ENCODE measurements at regions not wholly inside any gene's neighbourhood (a gene's known extent, or its start where the extent isn't known, plus 50 kb on each side); places are given as distances from the start of the nearest gene placed in this dataset.

DNA sequence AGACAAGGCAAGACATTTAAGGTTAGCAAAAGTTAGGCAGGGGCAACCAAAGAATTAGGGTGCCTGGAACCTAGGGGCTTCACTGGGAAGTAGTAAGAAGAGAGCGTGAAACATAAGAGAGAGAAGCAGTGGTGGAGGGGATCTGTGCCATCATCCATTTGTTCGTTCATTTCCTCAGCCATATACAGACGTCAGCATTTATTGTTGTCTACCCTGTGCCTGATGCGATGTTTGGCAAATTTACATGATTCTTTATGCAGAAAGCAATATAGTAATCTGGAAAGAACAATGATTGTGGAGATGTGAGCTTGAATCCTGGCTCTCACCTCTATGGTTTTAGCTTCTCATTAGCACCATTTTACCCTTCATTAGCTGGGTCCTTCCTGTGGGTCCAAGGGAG, 477.5 kb upstream of the MPDZ start:
- no peak overlapping the region for H3K4me3 ChIP-seq (replicated peaks; ENCODE audit: low read depth, low read length)
- DNase-seq (ENCODE audit: extremely low read depth, insufficient read length) = no peak
- H3K36me3 ChIP-seq (ENCODE audit: control insufficient read depth, insufficient read depth, low read length) = no peaks in the 10 kb centered on the region
- no peaks in the 10 kb centered on the region for H3K27me3 ChIP-seq (replicated peaks; ENCODE audit: control insufficient read depth, insufficient read depth, low read length)
- TF ChIP-seq, protein P1, sequence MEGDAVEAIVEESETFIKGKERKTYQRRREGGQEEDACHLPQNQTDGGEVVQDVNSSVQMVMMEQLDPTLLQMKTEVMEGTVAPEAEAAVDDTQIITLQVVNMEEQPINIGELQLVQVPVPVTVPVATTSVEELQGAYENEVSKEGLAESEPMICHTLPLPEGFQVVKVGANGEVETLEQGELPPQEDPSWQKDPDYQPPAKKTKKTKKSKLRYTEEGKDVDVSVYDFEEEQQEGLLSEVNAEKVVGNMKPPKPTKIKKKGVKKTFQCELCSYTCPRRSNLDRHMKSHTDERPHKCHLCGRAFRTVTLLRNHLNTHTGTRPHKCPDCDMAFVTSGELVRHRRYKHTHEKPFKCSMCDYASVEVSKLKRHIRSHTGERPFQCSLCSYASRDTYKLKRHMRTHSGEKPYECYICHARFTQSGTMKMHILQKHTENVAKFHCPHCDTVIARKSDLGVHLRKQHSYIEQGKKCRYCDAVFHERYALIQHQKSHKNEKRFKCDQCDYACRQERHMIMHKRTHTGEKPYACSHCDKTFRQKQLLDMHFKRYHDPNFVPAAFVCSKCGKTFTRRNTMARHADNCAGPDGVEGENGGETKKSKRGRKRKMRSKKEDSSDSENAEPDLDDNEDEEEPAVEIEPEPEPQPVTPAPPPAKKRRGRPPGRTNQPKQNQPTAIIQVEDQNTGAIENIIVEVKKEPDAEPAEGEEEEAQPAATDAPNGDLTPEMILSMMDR (IDR thresholded peaks at IDR 0.05; ENCODE audit: insufficient read depth, low read length, poor library complexity, severe bottlenecking) = no peak

- H3K36me3 ChIP-seq (ENCODE audit: control insufficient read depth, insufficient read depth, low read length) = no peaks in the 10 kb centered on the region
- TF ChIP-seq, protein P1 (IDR thresholded peaks at IDR 0.05; ENCODE audit: insufficient read depth, low read length, poor library complexity, severe bottlenecking) = no peak
- no peak overlapping the region for H3K4me3 ChIP-seq (replicated peaks; ENCODE audit: low read depth, low read length)
- H3K27me3 ChIP-seq (replicated peaks; ENCODE audit: control insufficient read depth, insufficient read depth, low read length) = no peaks in the 10 kb centered on the region
- no peak for DNase-seq (ENCODE audit: extremely low read depth, insufficient read length)
These were observed 476.1 kb upstream of the MPDZ start for GRCh38 chr9:13755551-13755950.

DNA sequence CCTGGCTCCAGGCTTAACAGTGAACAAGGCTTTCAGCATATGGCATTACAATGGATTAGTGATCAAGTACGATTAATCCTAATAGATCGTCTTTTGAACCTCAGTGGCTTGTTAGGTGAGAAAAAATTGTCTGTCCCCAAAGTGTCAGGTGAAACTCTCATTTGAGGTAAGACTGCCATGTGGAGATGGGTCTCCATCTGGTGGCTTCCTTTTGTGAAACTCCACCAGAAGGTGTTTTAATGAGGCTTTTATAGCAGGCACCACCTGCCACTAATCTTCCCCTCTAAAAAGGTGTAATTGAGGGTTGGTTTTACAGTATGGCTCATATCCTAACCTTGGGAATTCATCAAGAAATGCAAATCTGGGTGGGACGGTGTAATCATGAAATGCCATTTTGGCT, 471.1 kb upstream of the MPDZ start:
- Histone ChIP-seq H3K27me3 (replicated peaks; ENCODE audit: control insufficient read depth, insufficient read depth, low read length) (no peaks in the 10 kb centered on the region), H3K4me3 (replicated peaks; ENCODE audit: low read depth, low read length) (no peak overlapping the region), H3K36me3 (ENCODE audit: control insufficient read depth, insufficient read depth, low read length) (no peaks in the 10 kb centered on the region)
- no peak for DNase-seq (ENCODE audit: extremely low read depth, insufficient read length)
- TF ChIP-seq, protein P1 (IDR thresholded peaks at IDR 0.05; ENCODE audit: insufficient read depth, low read length, poor library complexity, severe bottlenecking) = no peak

DNA sequence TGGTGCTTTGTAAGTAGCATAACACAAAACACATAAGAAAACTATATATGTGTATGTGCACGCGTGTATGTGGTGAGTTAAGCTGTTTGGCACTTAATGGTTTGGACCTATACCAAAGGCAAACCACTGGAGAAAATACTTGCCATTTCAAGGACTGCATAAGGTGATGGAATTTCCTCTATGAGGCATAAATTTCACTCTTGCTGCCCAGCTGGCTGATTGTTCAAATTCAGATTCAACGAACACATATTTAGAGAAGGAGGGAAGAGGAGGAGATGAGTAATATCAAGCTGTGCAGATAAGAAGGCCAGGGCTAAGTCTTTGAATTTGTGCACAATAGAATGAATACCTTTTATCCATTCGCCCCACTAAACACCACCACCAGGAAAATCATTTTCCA, 470.6 kb upstream of the MPDZ start:
- no peak overlapping the region for H3K4me3 ChIP-seq (replicated peaks; ENCODE audit: low read depth, low read length)
- TF ChIP-seq, protein P1 (IDR thresholded peaks at IDR 0.05; ENCODE audit: insufficient read depth, low read length, poor library complexity, severe bottlenecking) = no peak
- no peaks in the 10 kb centered on the region for H3K36me3 ChIP-seq (ENCODE audit: control insufficient read depth, insufficient read depth, low read length)
- H3K27me3 ChIP-seq (replicated peaks; ENCODE audit: control insufficient read depth, insufficient read depth, low read length) = no peaks in the 10 kb centered on the region
- DNase-seq (ENCODE audit: extremely low read depth, insufficient read length) = no peak

- H3K4me3 ChIP-seq (replicated peaks; ENCODE audit: low read depth, low read length) = no peak overlapping the region
- DNase-seq (ENCODE audit: extremely low read depth, insufficient read length) = no peak
- H3K36me3 ChIP-seq (ENCODE audit: control insufficient read depth, insufficient read depth, low read length) = no peaks in the 10 kb centered on the region
- TF ChIP-seq, protein P1 (IDR thresholded peaks at IDR 0.05; ENCODE audit: insufficient read depth, low read length, poor library complexity, severe bottlenecking) = no peak
- no peaks in the 10 kb centered on the region for H3K27me3 ChIP-seq (replicated peaks; ENCODE audit: control insufficient read depth, insufficient read depth, low read length)
These were observed 467.4 kb upstream of the MPDZ start for GRCh38 chr9:13746876-13747275.

DNA sequence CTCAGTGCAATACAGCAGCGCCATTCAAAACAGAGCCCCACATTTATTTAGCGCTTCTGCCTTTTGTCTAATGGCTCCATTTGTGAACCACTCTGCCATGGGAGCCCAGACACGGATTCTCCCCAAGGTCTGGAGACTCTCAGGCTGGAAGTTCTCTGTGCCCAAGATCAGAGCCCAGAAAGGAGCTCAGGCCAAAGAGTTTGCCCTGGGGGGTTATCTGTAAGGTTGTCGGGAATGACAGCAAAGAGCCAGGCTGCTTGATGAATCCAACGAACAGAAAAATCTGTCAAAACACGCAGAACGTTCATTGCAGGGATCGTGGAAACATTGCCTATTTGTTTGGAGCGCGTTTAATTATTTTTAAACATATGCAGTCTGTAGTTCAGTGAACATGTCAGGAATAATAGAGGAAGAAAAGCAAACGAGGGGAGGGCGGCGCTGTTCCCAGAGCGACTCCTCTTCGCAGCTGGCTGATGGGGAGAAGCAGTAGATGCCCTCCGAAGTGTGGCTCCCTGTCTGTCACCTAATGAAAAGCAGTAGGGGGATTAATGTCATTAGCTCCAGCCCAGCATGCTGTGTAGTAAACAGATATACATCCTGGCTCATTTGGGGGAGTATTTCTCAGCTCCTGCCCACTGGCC, 464.9 kb upstream of the MPDZ start:
- Histone ChIP-seq H3K36me3 (ENCODE audit: control insufficient read depth, insufficient read depth, low read length) (no peaks in the 10 kb centered on the region), H3K27me3 (replicated peaks; ENCODE audit: control insufficient read depth, insufficient read depth, low read length) (no peaks in the 10 kb centered on the region), H3K4me3 (replicated peaks; ENCODE audit: low read depth, low read length) (no peak overlapping the region)
- no peak for DNase-seq (ENCODE audit: extremely low read depth, insufficient read length)
- TF ChIP-seq, protein P1 (IDR thresholded peaks at IDR 0.05; ENCODE audit: insufficient read depth, low read length, poor library complexity, severe bottlenecking) = no peak
